H9 (cell line): ENCODE measurements at regions not wholly inside any gene's neighbourhood (a gene's known extent, or its start where the extent isn't known, plus 50 kb on each side); places are given as distances from the start of the nearest gene placed in this dataset.

Experiments
- DNase-seq: peaks from one replicate; pipeline ENCODE4 v3.0.0-alpha.2; 2017
- H2AFZ ChIP-seq: one replicate; pipeline ENCODE4 v1.6.1; 2013; ENCODE audit warnings: mild to moderate bottlenecking, low read length, control low read depth, moderate library complexity
- H2AK5ac ChIP-seq: 2 replicates; pipeline ENCODE4 v1.6.1; 2013; ENCODE audit warnings: low read length, control low read depth, mixed read lengths; ENCODE audit not compliant: insufficient read length
- H2BK120ac ChIP-seq: one replicate; pipeline ENCODE4 v1.6.1; 2013; ENCODE audit warnings: low read depth, mild to moderate bottlenecking, low read length, control low read depth, inconsistent platforms; ENCODE audit not compliant: poor library complexity, severe bottlenecking
- H2BK12ac ChIP-seq: 2 replicates; pipeline ENCODE4 v1.6.1; 2013; ENCODE audit warnings: low read length, control low read depth, mixed read lengths, low read depth; ENCODE audit not compliant: insufficient read length
- H2BK15ac ChIP-seq: 2 replicates; pipeline ENCODE4 v1.6.1; 2013; ENCODE audit warnings: low read depth, low read length, control low read depth
- H2BK20ac ChIP-seq: one replicate; pipeline ENCODE4 v1.6.1; 2013; ENCODE audit warnings: low read depth, mild to moderate bottlenecking, low read length, control low read depth, inconsistent platforms; ENCODE audit not compliant: poor library complexity, severe bottlenecking
- H2BK5ac ChIP-seq: 2 replicates; pipeline ENCODE4 v1.6.1; 2013; ENCODE audit warnings: low read length, control low read depth, mixed read lengths; ENCODE audit not compliant: insufficient read length
- H3K14ac ChIP-seq: 2 replicates; pipeline ENCODE4 v1.6.1; 2013; ENCODE audit warnings: low read length, control low read depth; ENCODE audit not compliant: insufficient read depth
- H3K18ac ChIP-seq: 2 replicates; pipeline ENCODE4 v1.6.1; 2013; ENCODE audit warnings: low read depth, mild to moderate bottlenecking, mixed read lengths, low read length, control low read depth; ENCODE audit not compliant: insufficient read length
- H3K23ac ChIP-seq: 2 replicates; pipeline ENCODE4 v1.6.1; 2013; ENCODE audit warnings: low read length, control low read depth, mixed read lengths, low read depth; ENCODE audit not compliant: insufficient read length
- H3K23me2 ChIP-seq: 2 replicates; pipeline ENCODE4 v1.6.1; 2013; ENCODE audit warnings: low read depth, mild to moderate bottlenecking, mixed read lengths, low read length, control low read depth; ENCODE audit not compliant: insufficient read length, poor library complexity, severe bottlenecking
- H3K27ac ChIP-seq: 2 replicates; pipeline ENCODE4 v1.5.1; 2013; ENCODE audit warnings: low read length, control low read depth, mixed read lengths, low read depth; ENCODE audit not compliant: insufficient read length
- H3K27me3 ChIP-seq: 2 replicates; pipeline ENCODE4 v1.6.1; 2013; ENCODE audit warnings: low read length, control low read depth, inconsistent platforms; ENCODE audit not compliant: insufficient read depth
- H3K4ac ChIP-seq: 2 replicates; pipeline ENCODE4 v1.6.1; 2013; ENCODE audit warnings: low read depth, mild to moderate bottlenecking, control low read depth, inconsistent platforms, low read length, moderate library complexity
- H3K4me1 ChIP-seq: 2 replicates; pipeline ENCODE4 v1.6.1; 2013; ENCODE audit warnings: low read length, control low read depth, inconsistent platforms; ENCODE audit not compliant: insufficient read depth
- H3K4me2 ChIP-seq: 2 replicates; pipeline ENCODE4 v1.6.1; 2013; ENCODE audit warnings: low read length, control low read depth, mixed read lengths; ENCODE audit not compliant: insufficient read length, insufficient read depth
- H3K56ac ChIP-seq: 2 replicates; pipeline ENCODE4 v1.6.1; 2013; ENCODE audit warnings: low read depth, mild to moderate bottlenecking, mixed read lengths, low read length, control low read depth; ENCODE audit not compliant: insufficient read length
- H3K79me1 ChIP-seq: 2 replicates; pipeline ENCODE4 v1.6.1; 2013; ENCODE audit warnings: low read depth, mild to moderate bottlenecking, moderate library complexity, low read length, control low read depth, inconsistent platforms; ENCODE audit not compliant: insufficient read depth, poor library complexity, severe bottlenecking
- H3K79me2 ChIP-seq: 2 replicates; pipeline ENCODE4 v1.6.1; 2013; ENCODE audit warnings: low read length, control low read depth, inconsistent platforms; ENCODE audit not compliant: insufficient read depth
- H3K9ac ChIP-seq: 2 replicates; pipeline ENCODE4 v1.6.1; 2013; ENCODE audit warnings: low read length, control low read depth, mixed read lengths; ENCODE audit not compliant: insufficient read length; ENCODE audit errors: extremely low read depth
- H3K9me3 ChIP-seq: one replicate; pipeline ENCODE4 v1.6.1; 2013; ENCODE audit warnings: low read depth, low read length, inconsistent platforms; ENCODE audit not compliant: control insufficient read depth
- H3T11ph ChIP-seq: one replicate; pipeline ENCODE4 v1.6.1; 2013; ENCODE audit warnings: mild to moderate bottlenecking, low read length, control low read depth, inconsistent platforms
- H4K20me1 ChIP-seq: one replicate; pipeline ENCODE4 v1.6.1; 2013; ENCODE audit not compliant: control insufficient read depth, insufficient read length, insufficient read depth
- H4K5ac ChIP-seq: 2 replicates; pipeline ENCODE4 v1.6.1; 2013; ENCODE audit warnings: low read depth, mild to moderate bottlenecking, mixed read lengths, low read length, control low read depth; ENCODE audit not compliant: insufficient read length
- H4K8ac ChIP-seq: replicated peaks from 2 replicates; pipeline ENCODE4 v1.6.1; 2013; ENCODE audit warnings: low read length, control low read depth, mixed read lengths, low read depth; ENCODE audit not compliant: insufficient read length
- H4K91ac ChIP-seq: 2 replicates; pipeline ENCODE4 v1.6.1; 2013; ENCODE audit warnings: low read depth, mild to moderate bottlenecking, moderate library complexity, mixed read lengths, low read length, control low read depth; ENCODE audit not compliant: insufficient read length
- H3K27ac Mint-ChIP-seq, 3 experiments: 2 replicates in 2 of 3; 3 replicates in 1 of 3; pipeline ENCODE4 v1.8.0; 2020 to 2021; ENCODE audit warnings: mixed read lengths in 3 of 3, mild to moderate bottlenecking in 1 of 3, moderate library complexity in 1 of 3
- H3K27me3 Mint-ChIP-seq: 2 replicates; pipeline ENCODE4 v1.8.0; 2021; ENCODE audit warnings: low read depth, mild to moderate bottlenecking, moderate library complexity, mixed read lengths
- H3K36me3 Mint-ChIP-seq, 3 experiments: 2 replicates in 2 of 3; 3 replicates in 1 of 3; pipeline ENCODE4 v1.8.0; 2020 to 2021; ENCODE audit warnings: low read depth in 3 of 3, mixed read lengths in 3 of 3; ENCODE audit not compliant: insufficient read depth in 1 of 3
- H3K4me1 Mint-ChIP-seq, 2 experiments: 2 replicates each; pipeline ENCODE4 v1.8.0; 2020; ENCODE audit warnings: mixed read lengths in 2 of 2
- H3K4me3 Mint-ChIP-seq, 2 experiments: 2 replicates in 1 of 2; 3 replicates in 1 of 2; pipeline ENCODE4 v1.8.0; 2020 to 2021; ENCODE audit warnings: mild to moderate bottlenecking in 2 of 2, mixed read lengths in 2 of 2, moderate library complexity in 1 of 2
- H3K9me3 Mint-ChIP-seq, 2 experiments: 2 replicates in 1 of 2; 3 replicates in 1 of 2; pipeline ENCODE4 v1.8.0; 2020; ENCODE audit warnings: mild to moderate bottlenecking in 2 of 2, mixed read lengths in 2 of 2, moderate library complexity in 1 of 2
- WGBS: extraction: QIAGEN DNeasy Blood & Tissue Kit; methylation state at CpG from one replicate; pipeline ENCODE4 v1.1.7; 2013; ENCODE audit warnings: missing lambda C conversion rate, low lambda C conversion rate, mixed read lengths; ENCODE audit not compliant: insufficient read length; ENCODE audit errors: extremely low coverage; 5-methylcytosine and 5-hydroxymethylcytosine counted together
- TF ChIP-seq, protein P1 (sequence below): fragments of 200-600 bp; sonication (generic); conservative IDR thresholded peaks from 3 replicates; pipeline ENCODE4 v1.8.0; 2021; ENCODE audit warnings: antibody characterized with exemption, mild to moderate bottlenecking

- Histone ChIP-seq H3K4ac (no peak overlapping the region), H4K20me1 (no peaks in the 10 kb centered on the region), H3K79me2 (no peaks in the 10 kb centered on the region), H3K14ac (no peak overlapping the region), H2AK5ac (no peak overlapping the region), H3K18ac (no peak overlapping the region), H3K79me1 (no peaks in the 10 kb centered on the region), H2BK120ac (no peak overlapping the region), H2BK20ac (no peak overlapping the region), H4K91ac (no peak overlapping the region), H4K8ac (no peak overlapping the region), H3K56ac (no peak overlapping the region), H4K5ac (no peak overlapping the region), H3K27me3 (no peaks in the 10 kb centered on the region), H2BK12ac (no peak overlapping the region), H3K23me2 (no peaks in the 10 kb centered on the region), H3T11ph (no peak overlapping the region), H3K9ac (no peak overlapping the region), H3K23ac (no peak overlapping the region), H2AFZ (no peak overlapping the region), H3K9me3 (no peaks in the 10 kb centered on the region), H2BK5ac (no peak overlapping the region), H3K4me2 (no peak overlapping the region), H2BK15ac (no peak overlapping the region), H3K27ac (no peak overlapping the region), H3K4me1 (no peaks in the 10 kb centered on the region)
- Mint-ChIP-seq H3K4me3 (no peak overlapping the region), H3K9me3 (peaks cover 5 to 8% of the 10 kb centered on the region in 2 experiments; a peak in 4 of 5 replicates), H3K4me1 (peaks cover 6% of the 10 kb centered on the region in 2 experiments; a peak in 2 of 4 replicates), H3K36me3 (peaks cover 0 to 8% (median 0%) of the 10 kb centered on the region in 3 experiments; a peak in 2 of 7 replicates), H3K27ac (no peak overlapping the region), H3K27me3 (no peaks in the 10 kb centered on the region)
- no peak for DNase-seq
- TF ChIP-seq, protein P1, sequence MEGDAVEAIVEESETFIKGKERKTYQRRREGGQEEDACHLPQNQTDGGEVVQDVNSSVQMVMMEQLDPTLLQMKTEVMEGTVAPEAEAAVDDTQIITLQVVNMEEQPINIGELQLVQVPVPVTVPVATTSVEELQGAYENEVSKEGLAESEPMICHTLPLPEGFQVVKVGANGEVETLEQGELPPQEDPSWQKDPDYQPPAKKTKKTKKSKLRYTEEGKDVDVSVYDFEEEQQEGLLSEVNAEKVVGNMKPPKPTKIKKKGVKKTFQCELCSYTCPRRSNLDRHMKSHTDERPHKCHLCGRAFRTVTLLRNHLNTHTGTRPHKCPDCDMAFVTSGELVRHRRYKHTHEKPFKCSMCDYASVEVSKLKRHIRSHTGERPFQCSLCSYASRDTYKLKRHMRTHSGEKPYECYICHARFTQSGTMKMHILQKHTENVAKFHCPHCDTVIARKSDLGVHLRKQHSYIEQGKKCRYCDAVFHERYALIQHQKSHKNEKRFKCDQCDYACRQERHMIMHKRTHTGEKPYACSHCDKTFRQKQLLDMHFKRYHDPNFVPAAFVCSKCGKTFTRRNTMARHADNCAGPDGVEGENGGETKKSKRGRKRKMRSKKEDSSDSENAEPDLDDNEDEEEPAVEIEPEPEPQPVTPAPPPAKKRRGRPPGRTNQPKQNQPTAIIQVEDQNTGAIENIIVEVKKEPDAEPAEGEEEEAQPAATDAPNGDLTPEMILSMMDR = no peak
- WGBS = no CpG with 5 or more reads among the region's 6 CpGs
These were observed 323.4 kb downstream of the BCL11A start for GRCh38 chr2:60230037-60230436.
